ENCODE measurements at regions not wholly inside any gene's neighbourhood (a gene's known extent, or its start where the extent isn't known, plus 50 kb on each side); places are given as distances from the start of the nearest gene placed in this dataset.
A peak's percentile ranks its signal among the peaks of the same experiment; 100 is the strongest.

DNA sequence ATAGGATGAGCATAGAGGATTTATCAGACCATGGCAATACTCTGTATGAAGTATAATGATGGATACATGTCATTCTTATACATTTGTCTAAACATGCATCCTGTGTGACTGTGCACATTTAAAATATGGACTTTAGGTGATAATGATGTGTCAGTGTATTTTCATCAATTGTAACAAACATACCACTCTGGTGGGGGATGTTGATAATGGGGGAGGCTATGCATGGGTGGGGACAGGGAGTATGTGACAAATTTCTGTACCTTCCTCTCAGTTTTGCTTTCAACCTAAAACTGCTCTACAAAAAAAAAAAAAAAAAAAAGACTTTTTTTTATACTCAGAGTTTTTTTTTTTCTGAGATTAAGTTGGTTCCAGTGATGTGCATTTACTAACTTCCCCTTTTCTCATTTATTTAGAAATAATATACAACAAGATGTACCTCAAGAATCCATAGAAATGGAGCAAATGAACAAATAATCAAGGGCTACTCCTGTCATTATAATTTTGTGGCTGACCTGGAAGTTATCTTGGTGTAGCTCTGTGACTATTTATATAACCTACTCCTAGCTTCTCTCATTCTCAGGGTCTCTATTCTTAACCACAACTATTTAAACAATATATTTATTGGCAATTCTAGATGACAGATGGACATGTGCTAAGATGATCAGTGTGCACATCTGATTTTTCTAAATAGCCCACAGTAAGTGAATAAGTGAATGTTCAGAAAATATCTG, 108.9 kb upstream of the ITGA4 start:
- DNase-seq (ENCODE audit: low spot score) = no peak

DNA sequence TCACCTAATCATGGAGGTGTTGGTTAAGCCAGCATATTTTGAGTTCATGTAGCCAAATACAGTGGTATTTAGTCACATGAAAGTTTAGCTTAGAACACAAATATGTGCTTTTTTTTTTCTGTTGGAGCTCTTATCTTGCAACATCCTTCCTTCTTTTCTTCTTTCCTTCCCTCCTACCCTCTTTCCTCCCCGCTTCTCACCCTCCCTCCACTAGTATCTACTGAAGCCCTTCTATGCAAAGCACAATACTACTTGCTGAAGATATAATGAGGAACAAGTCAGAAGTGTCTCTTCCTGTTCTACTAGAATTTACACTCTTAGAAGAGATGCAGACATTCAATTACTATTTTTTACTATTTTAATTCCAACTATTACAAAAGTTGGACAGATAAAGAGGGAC, 105.0 kb upstream of the ITGA4 start:
- DNase-seq (ENCODE audit: low spot score) = no peak

DNA sequence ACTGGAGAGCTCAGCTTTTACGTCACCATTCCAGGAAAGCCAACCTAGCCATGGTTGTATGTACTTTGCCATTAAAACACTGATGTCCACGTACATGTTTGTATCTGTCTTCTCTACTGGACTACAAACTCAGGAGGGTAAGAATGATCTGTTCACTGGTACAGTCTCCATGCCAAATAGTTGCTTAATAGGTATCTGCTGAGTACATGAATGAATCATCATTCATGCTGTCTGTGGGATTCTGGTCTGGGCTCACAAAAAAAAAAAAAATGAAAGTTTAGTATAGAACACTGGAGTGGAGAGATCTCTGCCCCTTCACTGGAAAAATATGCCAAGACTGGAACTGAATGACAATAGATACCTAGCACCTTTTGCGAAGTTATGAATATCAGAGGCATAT, 102.6 kb upstream of the ITGA4 start:
- DNase-seq (ENCODE audit: low spot score) = no peak

DNA sequence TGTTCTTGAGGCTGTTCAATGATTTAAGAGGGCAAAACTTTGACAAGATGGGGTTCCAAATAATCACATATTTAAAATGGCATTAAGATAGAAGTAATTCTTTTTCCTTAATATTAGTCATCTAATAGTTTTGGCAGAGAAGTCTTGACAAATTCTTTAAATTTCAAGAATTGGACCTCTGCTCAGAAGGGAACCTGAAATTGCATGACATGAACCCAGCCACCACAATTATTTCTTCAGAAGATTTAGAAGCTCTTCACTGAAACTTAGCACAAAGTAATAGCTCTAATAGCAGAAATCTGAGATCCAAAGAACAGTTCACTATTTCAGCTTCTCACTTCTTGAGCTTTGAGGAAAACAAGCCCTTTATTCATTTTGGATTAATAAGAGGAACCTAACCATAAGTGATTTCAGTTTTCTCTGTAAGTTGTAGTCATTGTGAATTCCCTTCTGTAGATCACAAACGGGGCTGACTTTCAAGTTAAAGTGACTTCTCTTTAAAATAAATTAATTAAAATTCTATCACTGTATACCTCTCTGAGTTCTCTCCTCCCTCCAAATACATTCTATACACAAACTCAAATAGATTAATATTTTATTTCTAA, 100.6 kb upstream of the ITGA4 start:
- peak; percentile 20 for DNase-seq (ENCODE audit: low spot score)

DNA sequence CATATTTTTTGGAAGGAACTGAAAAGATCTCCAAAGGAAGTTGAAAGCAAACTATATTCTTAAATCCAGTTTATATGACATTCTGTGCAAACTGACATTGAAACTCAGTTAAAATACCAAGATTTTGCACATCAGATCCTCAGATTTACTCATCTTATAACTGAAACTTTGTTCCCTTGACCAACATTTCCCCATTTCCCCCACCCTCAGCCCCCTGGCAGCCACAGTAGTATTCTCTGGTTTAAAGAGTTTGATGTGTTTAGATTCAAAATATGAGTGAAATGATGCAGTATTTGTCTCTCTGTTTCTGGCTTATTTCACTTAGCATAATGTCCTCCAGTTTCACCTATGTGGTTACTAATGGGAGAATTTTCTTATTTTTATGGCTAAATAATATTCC, 99.2 kb upstream of the ITGA4 start:
- no peak for DNase-seq (ENCODE audit: low spot score)

DNA sequence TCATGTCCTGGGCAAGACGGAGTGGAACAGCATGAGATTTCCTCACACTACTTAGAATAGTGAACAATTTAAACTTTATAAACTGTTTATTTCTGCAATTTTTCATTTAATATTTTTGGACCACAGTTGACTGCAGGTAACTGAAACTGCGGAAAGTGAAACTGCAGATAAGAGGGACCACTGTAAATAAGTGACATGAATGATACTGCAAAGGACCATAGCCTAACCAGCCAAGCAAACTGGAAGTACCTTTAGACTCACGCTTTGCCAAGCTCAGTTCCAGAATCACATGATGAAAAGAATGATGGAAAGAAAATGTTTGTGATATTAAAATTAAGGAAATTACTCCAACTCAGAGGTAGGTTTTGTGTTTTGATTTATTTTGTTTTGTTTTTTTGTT, 94.6 kb upstream of the ITGA4 start:
- DNase-seq (ENCODE audit: low spot score) = no peak

DNA sequence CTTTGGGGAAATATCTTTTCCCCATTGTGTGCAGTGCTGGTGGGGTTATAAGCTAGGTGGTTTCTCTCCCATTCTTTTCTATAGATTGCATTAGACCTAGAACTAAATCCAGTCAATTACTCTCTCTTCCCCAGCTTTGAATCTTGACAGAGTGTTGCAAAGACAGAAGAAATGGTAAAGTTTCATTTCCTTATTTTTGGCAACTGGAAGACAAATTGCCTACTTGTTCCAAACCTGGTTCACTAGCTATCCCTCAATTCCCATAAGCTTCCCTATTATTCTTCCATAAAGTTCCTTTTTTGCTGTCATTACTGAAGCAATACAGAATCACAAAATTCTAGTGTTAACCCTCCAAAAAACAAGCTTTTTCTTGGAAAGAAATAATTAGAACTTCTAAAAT, 94.0 kb upstream of the ITGA4 start:
- no peak for DNase-seq (ENCODE audit: low spot score)

DNA sequence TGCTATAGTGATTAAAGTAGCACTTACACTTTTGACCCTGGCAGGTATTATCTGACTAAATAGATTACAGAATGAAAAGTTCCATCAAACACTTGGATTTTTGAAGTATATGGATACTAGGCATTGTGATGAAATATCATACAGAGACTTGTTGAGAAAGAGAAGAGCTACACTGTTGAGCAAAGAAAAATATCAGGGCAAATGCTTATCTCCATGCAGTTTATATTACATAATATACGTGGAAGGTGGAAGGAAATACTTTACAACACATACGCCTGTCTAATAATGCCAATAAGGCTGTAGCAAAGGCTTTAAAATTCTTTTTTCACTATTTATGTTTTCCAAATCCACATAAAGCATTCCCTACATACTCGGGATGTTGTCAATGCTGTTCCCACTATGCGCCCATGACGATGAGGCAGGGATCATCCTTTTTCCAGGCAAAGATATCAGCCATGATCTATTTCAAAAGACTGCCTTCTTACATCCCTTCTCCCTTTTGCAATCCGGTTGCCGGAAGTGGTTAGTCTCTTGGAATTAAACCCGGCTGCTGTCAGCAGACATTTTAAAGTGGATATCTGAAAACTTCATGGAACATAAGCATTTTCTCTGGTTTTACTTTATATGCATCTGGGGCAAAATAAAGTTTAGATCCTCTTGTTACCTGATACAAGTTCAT, 92.6 kb upstream of the ITGA4 start:
- no peak for DNase-seq (ENCODE audit: low spot score)

DNA sequence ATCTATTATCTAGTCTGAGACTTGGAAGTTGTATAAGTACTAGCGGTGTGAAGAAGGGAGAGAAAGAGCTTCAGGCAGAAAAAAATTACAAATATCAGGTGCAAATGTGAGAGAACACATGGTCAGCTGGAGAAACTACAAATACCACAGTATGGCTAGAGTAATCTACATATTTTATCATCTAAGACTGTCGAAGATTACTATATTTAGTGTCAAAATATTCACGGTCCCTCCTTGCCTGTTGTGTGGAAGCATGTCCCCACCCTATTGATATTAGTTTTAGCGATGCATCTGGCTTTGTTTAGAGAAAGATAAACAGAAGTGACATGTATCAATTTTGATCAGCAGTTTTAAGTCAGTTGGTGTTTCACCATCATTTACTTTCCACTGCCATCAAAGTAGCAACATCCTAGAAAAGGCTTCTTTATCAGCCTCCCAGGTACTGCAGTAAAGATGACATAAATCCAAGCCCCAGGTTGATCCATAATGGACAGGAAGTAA, 90.5 kb upstream of the ITGA4 start:
- DNase-seq (ENCODE audit: low spot score) = no peak

DNA sequence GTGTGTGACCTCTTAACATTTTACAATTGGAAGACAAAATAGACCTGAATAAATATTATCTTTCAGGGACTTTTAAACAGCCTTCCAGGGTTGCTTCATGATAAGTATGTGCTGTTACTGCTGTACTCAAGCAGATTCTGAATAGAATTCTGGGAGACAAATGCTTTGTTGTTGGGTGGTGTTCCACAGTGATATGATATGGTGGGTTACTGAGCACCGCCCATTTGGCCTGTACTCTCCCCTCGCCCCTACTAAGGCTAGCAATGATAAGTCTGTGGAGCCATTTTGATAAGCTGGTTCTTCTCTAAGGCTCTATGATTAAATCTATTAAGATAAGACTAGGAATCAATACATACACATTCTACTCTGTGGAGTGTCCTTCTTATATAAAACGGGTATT, 89.8 kb upstream of the ITGA4 start:
- no peak for DNase-seq (ENCODE audit: low spot score)

DNA sequence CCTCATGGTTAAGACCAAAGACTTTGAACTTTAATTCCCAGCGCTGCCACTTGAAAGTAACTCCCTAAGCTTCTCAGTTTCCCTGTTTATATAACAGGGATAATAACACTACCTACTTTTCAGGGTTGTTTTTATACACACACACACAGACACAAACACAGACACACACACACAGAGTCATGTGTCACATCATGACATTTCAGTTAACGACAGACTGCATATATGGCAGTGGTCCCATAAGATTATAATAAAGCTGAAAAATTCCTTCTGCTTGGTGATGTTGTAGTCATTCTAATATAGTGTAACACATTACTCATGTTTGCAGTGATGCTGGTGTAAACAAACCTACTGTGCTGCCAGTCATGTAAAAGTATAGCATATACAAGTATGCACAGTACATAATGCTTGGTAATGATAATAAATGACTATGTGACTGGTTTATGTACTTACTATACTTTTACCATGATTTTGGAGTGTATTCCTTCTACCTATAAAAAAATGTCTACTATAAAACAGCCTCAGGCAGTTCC, 89.2 kb upstream of the ITGA4 start:
- DNase-seq (ENCODE audit: low spot score) = no peak

DNA sequence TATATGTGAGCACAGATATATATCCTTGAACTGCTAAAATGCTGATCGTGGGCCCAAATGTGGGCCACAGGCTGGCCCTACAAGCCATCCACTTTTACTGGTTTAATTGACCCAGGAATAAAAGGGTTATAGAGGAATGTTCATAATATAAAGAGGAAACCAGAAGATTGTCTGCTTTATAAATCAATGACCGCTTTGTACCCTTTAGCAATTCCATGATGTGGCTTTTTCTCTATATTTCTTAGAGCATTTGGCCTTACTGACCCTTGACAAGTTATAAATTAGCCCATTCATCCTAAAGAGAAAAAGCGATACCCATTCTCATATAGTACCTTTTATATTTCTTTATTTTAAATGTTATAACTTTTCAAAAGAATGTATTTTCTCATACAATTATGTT, 87.1 kb upstream of the ITGA4 start:
- DNase-seq (ENCODE audit: low spot score) = peak; percentile 63

DNA sequence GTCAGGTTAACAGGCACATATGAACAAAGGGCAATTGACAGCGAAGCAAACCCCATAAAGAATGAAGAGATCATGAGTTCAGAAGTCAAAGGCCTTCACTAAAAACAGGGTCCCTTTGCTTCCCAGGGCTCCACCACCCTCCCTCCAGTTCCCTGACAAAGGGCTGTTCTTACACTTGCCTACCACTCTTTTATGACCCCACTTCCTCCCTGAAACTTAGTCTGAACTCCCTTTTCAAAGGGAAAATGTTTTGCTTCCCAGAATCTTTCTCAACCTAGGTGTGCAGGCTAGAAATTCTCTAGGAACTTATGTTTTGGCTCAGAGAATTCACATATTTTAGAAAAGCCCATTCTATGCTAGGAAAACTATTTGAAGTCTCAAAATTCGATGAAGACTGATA, 86.0 kb upstream of the ITGA4 start:
- DNase-seq (ENCODE audit: low spot score) = no peak

DNA sequence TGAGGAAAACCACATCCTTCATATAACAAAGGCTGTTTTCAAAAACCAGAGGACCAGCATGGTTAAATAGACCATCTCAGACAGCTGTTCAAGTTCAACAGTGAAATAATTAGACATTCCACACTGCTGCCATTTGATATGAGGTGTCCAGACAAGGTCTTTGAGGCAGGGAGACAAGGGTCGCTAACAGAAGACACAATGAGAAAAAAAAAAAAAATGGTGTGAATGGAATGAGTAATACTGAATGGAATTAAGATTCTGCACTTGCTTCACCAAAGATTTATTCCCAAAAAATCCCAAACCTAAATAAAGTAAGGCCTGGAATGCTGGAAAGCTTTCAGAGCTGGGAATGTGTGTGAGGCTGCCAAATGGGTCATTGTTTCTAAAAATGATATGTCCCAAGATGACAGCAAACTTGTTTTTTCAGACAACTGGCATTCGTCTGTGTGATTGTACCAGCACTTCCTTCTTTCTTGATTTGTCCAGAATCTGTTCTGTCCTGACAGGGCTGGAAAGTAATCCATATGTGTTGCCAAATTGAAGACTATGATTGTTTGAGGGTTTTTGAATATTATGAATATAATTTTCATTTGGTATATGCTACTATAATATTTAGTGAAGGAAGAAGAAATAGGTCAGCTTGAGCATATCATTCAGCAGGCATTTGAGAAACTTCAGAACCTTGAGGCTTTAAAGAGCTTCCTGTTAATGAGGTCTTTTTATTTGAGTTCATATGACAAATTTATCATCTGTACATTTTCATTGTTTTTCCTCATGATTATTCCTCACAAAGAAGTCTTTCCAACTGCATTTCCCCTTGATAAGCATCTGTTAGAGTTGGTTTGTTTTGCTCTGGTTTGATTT, 85.2 kb upstream of the ITGA4 start:
- DNase-seq (ENCODE audit: low spot score) = peak; percentile 51

DNA sequence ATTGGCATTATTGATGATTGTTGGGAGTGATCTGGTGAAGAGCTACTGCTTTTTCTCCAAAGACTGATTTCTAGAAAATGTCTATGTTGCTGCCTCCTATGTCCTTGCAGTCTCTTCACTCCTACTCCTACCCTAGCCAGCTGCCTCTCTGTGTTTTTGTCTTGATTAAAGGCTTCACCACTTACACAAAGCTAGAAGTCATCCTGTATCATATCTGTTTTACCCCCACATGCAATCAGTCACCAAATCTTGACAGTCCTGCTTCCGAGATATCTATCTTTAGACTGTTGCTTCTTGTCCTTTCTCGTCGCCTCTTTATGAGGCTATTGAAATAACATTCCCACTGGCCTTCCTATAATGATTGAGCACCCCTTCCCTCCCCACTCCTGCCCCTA, 84.5 kb upstream of the ITGA4 start:
- no peak for DNase-seq (ENCODE audit: low spot score)

DNA sequence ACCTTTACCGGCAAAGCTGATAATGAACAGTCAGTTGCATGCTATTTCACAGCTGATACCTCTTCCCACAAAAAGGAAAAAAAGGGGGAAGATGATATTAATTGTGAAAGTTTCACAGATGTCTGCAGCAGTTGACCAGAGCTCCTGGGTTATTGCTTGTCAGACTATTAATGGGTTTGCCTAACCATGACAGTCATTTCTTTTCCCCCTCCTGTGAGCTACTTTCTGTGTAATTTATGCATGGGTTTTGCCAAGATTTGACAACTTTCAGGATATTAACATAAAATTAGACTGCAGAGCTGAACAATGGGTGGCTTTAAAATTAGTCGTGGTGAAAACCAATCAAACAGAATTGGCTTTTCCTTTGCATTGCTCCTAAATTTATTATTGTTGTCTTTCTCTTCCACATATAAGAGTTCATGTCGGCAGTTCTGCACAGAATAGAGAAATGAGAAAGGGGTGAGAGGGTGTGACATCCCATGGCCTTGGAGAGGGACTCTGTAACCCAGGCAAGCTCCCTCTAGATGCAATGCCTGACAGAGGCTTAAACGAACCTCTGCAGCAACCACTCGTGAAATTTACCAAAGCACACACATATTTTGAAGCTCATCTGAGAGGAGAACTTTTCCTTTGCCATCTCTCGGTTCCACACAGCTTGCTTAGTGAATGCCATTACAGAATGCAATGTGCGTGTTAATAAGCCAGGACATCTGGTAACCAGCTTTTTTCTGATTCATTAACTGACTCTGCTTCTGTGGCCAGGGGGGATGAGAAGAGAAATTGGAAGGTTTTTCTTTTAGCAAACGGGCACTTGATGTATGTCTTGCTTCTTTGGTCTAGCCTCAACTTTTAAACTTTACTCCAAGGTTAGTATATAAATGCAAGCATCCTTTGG, 82.2 kb upstream of the ITGA4 start:
- no peak for DNase-seq (ENCODE audit: low spot score)

DNA sequence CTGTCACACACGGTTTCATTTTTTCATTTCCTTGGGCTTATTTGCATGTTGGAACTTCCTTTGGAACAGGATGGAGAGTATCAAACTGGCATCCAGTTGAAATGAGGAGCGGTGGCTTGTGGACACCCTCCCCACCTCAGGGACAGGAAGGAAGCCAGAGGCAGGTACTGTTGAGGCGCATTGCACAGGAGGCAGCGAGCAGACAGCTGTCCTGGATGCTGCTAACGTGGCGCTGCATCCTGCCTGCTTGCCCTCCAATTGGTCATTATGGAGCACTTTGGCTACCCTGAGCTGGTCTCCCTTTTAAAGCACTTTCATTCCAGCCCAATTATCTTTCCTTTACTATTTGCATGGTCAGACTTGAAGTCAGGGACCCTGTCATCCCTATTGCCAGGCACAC, 80.7 kb upstream of the ITGA4 start:
- DNase-seq (ENCODE audit: low spot score) = no peak

DNA sequence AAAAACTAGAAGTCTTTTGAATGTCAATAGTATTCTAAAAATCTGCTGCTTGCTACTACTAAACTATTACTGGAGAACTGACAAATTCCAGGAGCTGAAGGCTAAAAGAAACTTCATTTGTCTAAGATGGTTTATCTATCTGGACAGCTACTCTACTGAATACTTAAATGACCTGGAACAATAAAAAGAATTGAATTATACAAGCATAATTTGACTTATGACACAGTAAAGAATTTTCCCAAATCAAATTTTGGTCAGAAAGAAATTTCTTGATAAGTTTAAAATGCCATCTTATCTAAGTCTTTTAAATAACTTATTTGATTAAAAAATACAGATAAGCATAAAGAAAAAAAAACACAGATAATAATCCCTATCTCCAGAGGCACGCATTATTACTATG, 80.2 kb upstream of the ITGA4 start:
- DNase-seq (ENCODE audit: low spot score) = no peak

DNA sequence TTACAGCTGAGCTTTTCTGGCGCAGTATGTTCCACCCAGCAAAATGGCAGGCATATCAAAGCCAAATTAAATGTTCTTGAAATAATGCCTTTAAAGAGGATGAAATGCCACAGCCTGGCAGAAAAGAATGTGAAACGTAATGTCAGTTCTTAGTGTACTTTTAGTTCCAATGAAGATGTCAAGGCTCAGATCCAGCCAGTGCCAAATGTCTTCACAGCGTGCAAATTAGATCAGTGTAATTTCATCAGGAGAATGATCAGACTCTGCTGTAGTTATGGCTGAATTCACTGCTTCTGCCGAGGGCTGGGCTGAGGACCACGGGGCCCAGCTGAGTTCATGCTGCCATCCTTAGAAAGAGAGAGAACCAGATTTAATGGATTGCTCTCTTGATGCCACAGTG, 78.7 kb upstream of the ITGA4 start:
- DNase-seq (ENCODE audit: low spot score) = no peak

DNA sequence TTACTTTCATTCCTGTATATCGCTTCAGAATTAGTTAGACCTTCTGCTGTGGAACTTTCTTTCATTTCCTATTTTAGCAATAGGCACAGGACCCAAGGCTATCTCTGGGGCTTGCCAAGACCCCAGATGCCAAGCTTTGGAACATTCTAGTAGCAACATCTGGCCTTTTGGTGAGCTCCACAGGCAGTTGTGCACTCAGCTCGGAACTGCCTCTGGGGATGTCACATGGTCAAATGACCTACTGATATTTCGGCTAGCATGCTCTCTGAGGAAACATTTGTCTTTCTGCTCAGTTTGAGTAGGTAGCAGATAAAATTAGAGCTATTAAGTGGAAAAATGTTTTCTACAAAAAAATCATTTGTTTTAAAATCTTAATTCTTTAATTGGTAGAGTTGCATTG, 76.6 kb upstream of the ITGA4 start:
- no peak for DNase-seq (ENCODE audit: low spot score)

DNA sequence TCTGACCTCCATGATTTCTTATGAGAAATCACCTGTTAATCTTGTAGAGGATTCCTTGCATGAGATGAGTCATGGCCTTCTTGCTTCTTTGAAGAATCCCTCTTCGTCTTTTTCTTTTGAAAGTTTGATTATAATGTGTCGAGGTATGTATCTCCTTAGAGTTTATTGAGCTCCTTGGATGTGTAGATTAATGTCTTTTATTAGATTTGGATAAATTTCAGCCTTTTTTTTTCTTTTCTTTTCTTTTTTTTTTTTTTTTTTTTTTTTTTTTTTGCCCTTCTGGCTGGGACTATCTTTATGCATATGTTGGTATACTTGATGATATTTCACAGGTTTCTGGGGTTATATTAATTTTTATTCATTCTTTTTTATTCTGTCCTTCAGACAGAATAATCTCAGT, 72.3 kb upstream of the ITGA4 start:
- no peak for DNase-seq (ENCODE audit: low spot score)

All from COLO829 (cell line).